ENCODE measurements at regions not wholly inside any gene's neighbourhood (a gene's known extent, or its start where the extent isn't known, plus 50 kb on each side); places are given as distances from the start of the nearest gene placed in this dataset.

DNA sequence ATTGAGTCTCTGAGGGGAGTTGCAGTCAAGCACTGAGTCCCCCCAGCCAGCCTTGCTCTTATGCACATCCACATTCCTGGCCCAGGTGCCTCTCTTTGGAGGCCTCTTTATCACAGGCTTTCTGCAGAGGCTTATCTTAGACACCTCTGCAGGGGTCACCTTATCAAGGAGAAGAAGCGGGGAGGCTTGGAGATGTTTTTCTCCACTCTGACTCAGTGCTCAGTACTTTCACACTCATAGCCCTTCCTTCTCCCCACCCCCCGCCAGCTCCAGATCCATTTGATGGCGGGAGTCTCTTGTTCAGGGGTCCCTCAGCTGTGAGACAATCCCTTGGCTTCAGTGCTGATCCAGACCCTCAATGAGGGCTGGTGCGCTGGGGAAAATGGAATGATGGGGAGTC, 132.1 kb upstream of the TSHZ2 start:
- intact Hi-C loops (cut with micrococcal nuclease): no loop called here
- Histone ChIP-seq H3K9me3 (ENCODE audit: control extremely low read depth in 1 of 3, control insufficient read depth in 2 of 3, insufficient read depth in 1 of 3, low read length in 2 of 3) (peaks cover 0 to 1% (median 0%) of the 10 kb centered on the region in 3 donors), H3K4me2 (replicated peaks; ENCODE audit: low read depth, low read length, poor library complexity, severe bottlenecking) (no peak overlapping the region), H3K27ac (ENCODE audit: low read length in 2 of 2) (no peak overlapping the region), H3K27me3 (replicated peaks in 1 of 4; ENCODE audit: control extremely low read depth in 1 of 4, control insufficient read depth in 3 of 4, insufficient read depth in 4 of 4, low read length in 3 of 4) (peaks cover 0 to 4% (median 2%) of the 10 kb centered on the region in 4 experiments), H4K20me1 (ENCODE audit: control insufficient read depth, insufficient read depth, low read length, poor library complexity, severe bottlenecking) (no peaks in the 10 kb centered on the region), H3K79me2 (ENCODE audit: control insufficient read depth, insufficient read depth, low read length) (no peaks in the 10 kb centered on the region), H3K36me3 (replicated peaks in 1 of 2; ENCODE audit: control extremely low read depth in 1 of 2, control insufficient read depth in 1 of 2, extremely low read depth in 1 of 2, insufficient read depth in 2 of 2, low read length in 1 of 2) (no peaks in the 10 kb centered on the region), H3K9ac (ENCODE audit: low read length) (no peak overlapping the region), H3K4me1 (ENCODE audit: control insufficient read depth in 2 of 2, insufficient read depth in 2 of 2, low read length in 2 of 2) (no peaks in the 10 kb centered on the region), H2AFZ (ENCODE audit: insufficient read depth, low read depth, low read length, poor library complexity, severe bottlenecking) (no peak overlapping the region), H3K4me3 (ENCODE audit: control extremely low read depth in 1 of 5, extremely low read depth in 1 of 5, insufficient read depth in 1 of 5, low read depth in 2 of 5, low read length in 4 of 5) (no peak overlapping the region)
- Mint-ChIP-seq H3K27me3 (peaks cover 15% of the 10 kb centered on the region), H3K9me3 (ENCODE audit: insufficient read depth) (no peaks in the 10 kb centered on the region), H3K27ac (no peak overlapping the region), H3K4me3 (no peak overlapping the region), H3K4me1 (no peaks in the 10 kb centered on the region)
- DNase-seq: no peak
- ChIA-PET POLR2A (no interaction called here), CTCF (no interaction called here)
- no peak for ATAC-seq (ENCODE audit: low read depth)
- TF ChIP-seq, protein P1, sequence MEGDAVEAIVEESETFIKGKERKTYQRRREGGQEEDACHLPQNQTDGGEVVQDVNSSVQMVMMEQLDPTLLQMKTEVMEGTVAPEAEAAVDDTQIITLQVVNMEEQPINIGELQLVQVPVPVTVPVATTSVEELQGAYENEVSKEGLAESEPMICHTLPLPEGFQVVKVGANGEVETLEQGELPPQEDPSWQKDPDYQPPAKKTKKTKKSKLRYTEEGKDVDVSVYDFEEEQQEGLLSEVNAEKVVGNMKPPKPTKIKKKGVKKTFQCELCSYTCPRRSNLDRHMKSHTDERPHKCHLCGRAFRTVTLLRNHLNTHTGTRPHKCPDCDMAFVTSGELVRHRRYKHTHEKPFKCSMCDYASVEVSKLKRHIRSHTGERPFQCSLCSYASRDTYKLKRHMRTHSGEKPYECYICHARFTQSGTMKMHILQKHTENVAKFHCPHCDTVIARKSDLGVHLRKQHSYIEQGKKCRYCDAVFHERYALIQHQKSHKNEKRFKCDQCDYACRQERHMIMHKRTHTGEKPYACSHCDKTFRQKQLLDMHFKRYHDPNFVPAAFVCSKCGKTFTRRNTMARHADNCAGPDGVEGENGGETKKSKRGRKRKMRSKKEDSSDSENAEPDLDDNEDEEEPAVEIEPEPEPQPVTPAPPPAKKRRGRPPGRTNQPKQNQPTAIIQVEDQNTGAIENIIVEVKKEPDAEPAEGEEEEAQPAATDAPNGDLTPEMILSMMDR (IDR thresholded peaks at IDR 0.05): no peak
- no peak for TF ChIP-seq EZH2 (IDR thresholded peaks at IDR 0.05; ENCODE audit: borderline replicate concordance, insufficient read depth, low read depth, low read length, poor library complexity, severe bottlenecking)
- 100% methylated on average over 2 of the region's 4 CpGs for WGBS (ENCODE audit: insufficient coverage)

DNA sequence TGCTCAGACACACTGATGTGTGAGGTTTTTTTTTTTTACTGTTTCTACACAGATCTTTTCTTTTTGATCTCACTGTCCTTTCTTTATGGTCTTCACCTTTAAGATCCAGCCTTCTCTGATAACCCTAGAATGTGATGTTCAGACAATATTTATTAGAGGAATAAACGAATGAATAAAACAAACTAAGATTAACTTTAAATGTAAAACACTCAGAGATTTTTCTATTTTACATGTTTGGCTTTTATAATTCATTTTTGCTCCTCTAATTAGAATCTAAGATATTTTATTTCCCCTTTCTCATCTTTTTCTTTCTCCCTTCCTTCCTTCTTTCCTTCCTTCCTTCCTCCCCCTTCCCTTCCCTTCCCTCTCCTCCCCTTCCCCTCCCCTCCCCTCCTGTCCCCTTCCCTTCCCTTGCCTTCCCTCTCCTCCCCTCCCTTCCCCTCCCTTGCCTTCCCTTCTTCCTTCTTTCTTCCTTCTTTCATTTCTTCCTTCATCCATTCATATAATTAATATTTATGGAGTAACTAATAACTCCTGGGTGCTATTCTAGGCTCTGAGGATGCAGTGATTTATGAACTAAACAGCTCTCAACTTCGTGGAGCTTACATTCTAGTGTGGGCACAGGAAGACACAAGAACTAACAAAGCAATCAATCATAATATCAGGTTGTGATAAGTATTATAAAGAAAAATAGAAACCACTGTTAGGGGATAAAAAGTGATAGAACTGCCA, 133.5 kb upstream of the TSHZ2 start:
- no peak overlapping the region for H3K4me3 ChIP-seq (ENCODE audit: control extremely low read depth in 1 of 5, extremely low read depth in 1 of 5, insufficient read depth in 1 of 5, low read depth in 2 of 5, low read length in 4 of 5)
- Mint-ChIP-seq H3K27me3 (peaks cover 7% of the 10 kb centered on the region), H3K4me3 (no peak overlapping the region), H3K4me1 (no peaks in the 10 kb centered on the region), H3K9me3 (ENCODE audit: insufficient read depth) (no peaks in the 10 kb centered on the region), H3K27ac (no peak overlapping the region)
- TF ChIP-seq EZH2 (IDR thresholded peaks at IDR 0.05; ENCODE audit: borderline replicate concordance, insufficient read depth, low read depth, low read length, poor library complexity, severe bottlenecking): no peak
- TF ChIP-seq, protein P1 (IDR thresholded peaks at IDR 0.05): no peak
- H2AFZ ChIP-seq (ENCODE audit: insufficient read depth, low read depth, low read length, poor library complexity, severe bottlenecking): no peak overlapping the region
- no peaks in the 10 kb centered on the region for H3K27me3 ChIP-seq (replicated peaks in 1 of 4; ENCODE audit: control extremely low read depth in 1 of 4, control insufficient read depth in 3 of 4, insufficient read depth in 4 of 4, low read length in 3 of 4)
- peaks cover 0 to 1% (median 0%) of the 10 kb centered on the region in 3 donors for H3K9me3 ChIP-seq (ENCODE audit: control extremely low read depth in 1 of 3, control insufficient read depth in 2 of 3, insufficient read depth in 1 of 3, low read length in 2 of 3)
- H3K4me2 ChIP-seq (replicated peaks; ENCODE audit: low read depth, low read length, poor library complexity, severe bottlenecking): no peak overlapping the region
- no peak overlapping the region for H3K9ac ChIP-seq (ENCODE audit: low read length)
- no peak for DNase-seq
- no peak for ATAC-seq (ENCODE audit: low read depth)
- no peaks in the 10 kb centered on the region for H3K79me2 ChIP-seq (ENCODE audit: control insufficient read depth, insufficient read depth, low read length)
- H3K36me3 ChIP-seq (replicated peaks in 1 of 2; ENCODE audit: control extremely low read depth in 1 of 2, control insufficient read depth in 1 of 2, extremely low read depth in 1 of 2, insufficient read depth in 2 of 2, low read length in 1 of 2): no peaks in the 10 kb centered on the region
- H3K27ac ChIP-seq (ENCODE audit: low read length in 2 of 2): no peak overlapping the region
- H3K4me1 ChIP-seq (ENCODE audit: control insufficient read depth in 2 of 2, insufficient read depth in 2 of 2, low read length in 2 of 2): no peaks in the 10 kb centered on the region
- ChIA-PET CTCF (no interaction called here), POLR2A (no interaction called here)
- no CpG with 5 or more reads among the region's 2 CpGs for WGBS (ENCODE audit: insufficient coverage)
- intact Hi-C loops (cut with micrococcal nuclease): no loop called here
- no peaks in the 10 kb centered on the region for H4K20me1 ChIP-seq (ENCODE audit: control insufficient read depth, insufficient read depth, low read length, poor library complexity, severe bottlenecking)
